ENCODE measurements at regions not wholly inside any gene's neighbourhood (a gene's known extent, or its start where the extent isn't known, plus 50 kb on each side); places are given as distances from the start of the nearest gene placed in this dataset.
"Not testable (repeated sequence)": the region's sequence is repeated elsewhere in the genome, so short reads cannot be mapped to it uniquely, and the experiment has no call there.

- H3K27ac ChIP-seq: no peak overlapping the region
- no peak overlapping the region for H3K9ac ChIP-seq
- H3K4me1 ChIP-seq (ENCODE audit: low read depth, poor library complexity, severe bottlenecking): no peaks in the 10 kb centered on the region
- H4K20me1 ChIP-seq (ENCODE audit: insufficient read depth): no peaks in the 10 kb centered on the region
- H3K79me2 ChIP-seq (ENCODE audit: insufficient read depth, low read depth): no peaks in the 10 kb centered on the region
- no peak for TF ChIP-seq CTCF (conservative IDR thresholded peaks at IDR 0.05; ENCODE audit: low read depth, low read length)
- H3K27me3 ChIP-seq (ENCODE audit: insufficient read depth, low read depth): no peaks in the 10 kb centered on the region
- H3K4me3 ChIP-seq (IDR thresholded peaks at IDR 0.05; ENCODE audit: insufficient read depth, low read depth, low read length): no peak overlapping the region
- H3K4me2 ChIP-seq: no peak overlapping the region
- no peaks in the 10 kb centered on the region for H3K36me3 ChIP-seq (ENCODE audit: insufficient read depth)
- H2AFZ ChIP-seq (ENCODE audit: low read depth): no peak overlapping the region
Measured at GRCh38 chr1:67544921-67545320, 114.7 kb upstream of the SERBP1 start.

- Histone ChIP-seq H3K36me3 (ENCODE audit: insufficient read depth) (no peaks in the 10 kb centered on the region), H4K20me1 (ENCODE audit: insufficient read depth) (no peaks in the 10 kb centered on the region), H3K27me3 (ENCODE audit: insufficient read depth, low read depth) (no peaks in the 10 kb centered on the region), H3K4me3 (IDR thresholded peaks at IDR 0.05; ENCODE audit: insufficient read depth, low read depth, low read length) (no peak overlapping the region), H2AFZ (ENCODE audit: low read depth) (no peak overlapping the region), H3K27ac (no peak overlapping the region), H3K4me2 (no peak overlapping the region), H3K9ac (no peak overlapping the region), H3K79me2 (ENCODE audit: insufficient read depth, low read depth) (no peaks in the 10 kb centered on the region), H3K4me1 (ENCODE audit: low read depth, poor library complexity, severe bottlenecking) (no peaks in the 10 kb centered on the region)
- TF ChIP-seq CTCF (conservative IDR thresholded peaks at IDR 0.05; ENCODE audit: low read depth, low read length): no peak
Measured at GRCh38 chr1:67545364-67545763, 115.2 kb upstream of the SERBP1 start.

GRCh38 chr1:67551375-67551774, 121.2 kb upstream of the SERBP1 start:
- no peak overlapping the region for H3K4me2 ChIP-seq

GRCh38 chr1:67552336-67552759, 122.1 kb upstream of the SERBP1 start:
- H3K36me3 ChIP-seq (ENCODE audit: insufficient read depth): no peaks in the 10 kb centered on the region
- no peak overlapping the region for H3K4me3 ChIP-seq (IDR thresholded peaks at IDR 0.05; ENCODE audit: insufficient read depth, low read depth, low read length)
- H2AFZ ChIP-seq (ENCODE audit: low read depth): no peak overlapping the region
- no peaks in the 10 kb centered on the region for H4K20me1 ChIP-seq (ENCODE audit: insufficient read depth)
- H3K4me2 ChIP-seq: no peak overlapping the region
- H3K9ac ChIP-seq: no peak overlapping the region
- H3K27ac ChIP-seq: no peak overlapping the region
- no peaks in the 10 kb centered on the region for H3K79me2 ChIP-seq (ENCODE audit: insufficient read depth, low read depth)
- TF ChIP-seq CTCF (conservative IDR thresholded peaks at IDR 0.05; ENCODE audit: low read depth, low read length): no peak
- H3K27me3 ChIP-seq (ENCODE audit: insufficient read depth, low read depth): no peaks in the 10 kb centered on the region
- no peaks in the 10 kb centered on the region for H3K4me1 ChIP-seq (ENCODE audit: low read depth, poor library complexity, severe bottlenecking)

More at GRCh38 chr1:67551375-67551774, 121.2 kb upstream of the SERBP1 start:
- no peak for TF ChIP-seq CTCF (conservative IDR thresholded peaks at IDR 0.05; ENCODE audit: low read depth, low read length)
- H3K27me3 ChIP-seq (ENCODE audit: insufficient read depth, low read depth): no peaks in the 10 kb centered on the region
- no peaks in the 10 kb centered on the region for H4K20me1 ChIP-seq (ENCODE audit: insufficient read depth)
- H3K4me1 ChIP-seq (ENCODE audit: low read depth, poor library complexity, severe bottlenecking): no peaks in the 10 kb centered on the region
- no peak overlapping the region for H3K27ac ChIP-seq
- H3K79me2 ChIP-seq (ENCODE audit: insufficient read depth, low read depth): no peaks in the 10 kb centered on the region
- H3K4me3 ChIP-seq (IDR thresholded peaks at IDR 0.05; ENCODE audit: insufficient read depth, low read depth, low read length): no peak overlapping the region
- no peak overlapping the region for H2AFZ ChIP-seq (ENCODE audit: low read depth)
- H3K36me3 ChIP-seq (ENCODE audit: insufficient read depth): no peaks in the 10 kb centered on the region
- no peak overlapping the region for H3K9ac ChIP-seq

- not testable (repeated sequence) for H3K4me2 ChIP-seq; H3K4me3 ChIP-seq (IDR thresholded peaks at IDR 0.05; ENCODE audit: insufficient read depth, low read depth, low read length); H3K4me1 ChIP-seq (ENCODE audit: low read depth, poor library complexity, severe bottlenecking); H3K36me3 ChIP-seq (ENCODE audit: insufficient read depth); H3K79me2 ChIP-seq (ENCODE audit: insufficient read depth, low read depth); H3K27me3 ChIP-seq (ENCODE audit: insufficient read depth, low read depth); H4K20me1 ChIP-seq (ENCODE audit: insufficient read depth); H2AFZ ChIP-seq (ENCODE audit: low read depth); H3K9ac ChIP-seq; H3K27ac ChIP-seq
Measured at GRCh38 chr1:67554204-67554603, 124.0 kb upstream of the SERBP1 start.
